Right atrium auricular region (tissue), 2 donors: ENCODE measurements at regions not wholly inside any gene's neighbourhood (a gene's known extent, or its start where the extent isn't known, plus 50 kb on each side); places are given as distances from the start of the nearest gene placed in this dataset.

Experiments used
- DNase-seq: peaks from one replicate; pipeline ENCODE4 v3.0.0-alpha.2; 2019; ENCODE audit warnings: low spot score
- H3K27ac ChIP-seq, 2 donors: fragments of 200-600 bp; sonication (generic); 1 replicate in 1 of 2; 2 replicates in 1 of 2; pipeline ENCODE4 v1.5.1; 2016 to 2019
- H3K27me3 ChIP-seq, 2 donors: fragments of 200-600 bp; sonication (generic); one replicate each; pipeline versions ENCODE4 v1.5.1 to v1.6.0; 2017 to 2019
- H3K36me3 ChIP-seq: fragments of 200-600 bp; sonication (generic); one replicate; pipeline ENCODE4 v1.5.1; 2016
- H3K4me1 ChIP-seq, 2 donors: fragments of 200-600 bp; sonication (generic); one replicate each; pipeline versions ENCODE4 v1.5.1 to v1.6.0; 2017 to 2019
- H3K4me3 ChIP-seq, 2 donors: fragments of 200-600 bp; sonication (generic); 1 replicate in 1 of 2; 2 replicates in 1 of 2; pipeline ENCODE4 v1.5.1; 2017 to 2019; ENCODE audit warnings: mild to moderate bottlenecking in 1 of 2, moderate library complexity in 1 of 2
- H3K9me3 ChIP-seq, 2 donors: fragments of 200-600 bp; sonication (generic); one replicate each; pipeline ENCODE4 v1.5.1; 2019
- CTCF ChIP-seq, 2 donors: fragments of 200-600 bp; sonication (generic); IDR thresholded peaks; one replicate each; pipeline ENCODE4 v1.5.1; 2019; ENCODE audit warnings: antibody characterized with exemption in 2 of 2

GRCh38 chr4:38495446-38495845, 168.6 kb upstream of the KLF3 start:
- Histone ChIP-seq H3K4me3 (no peak overlapping the region), H3K4me1 (peaks cover 0 to 3% of the 10 kb centered on the region in 2 donors), H3K27ac (no peak overlapping the region), H3K9me3 (no peaks in the 10 kb centered on the region), H3K36me3 (no peaks in the 10 kb centered on the region), H3K27me3 (no peaks in the 10 kb centered on the region)
- TF ChIP-seq CTCF (IDR thresholded peaks at IDR 0.05) = no peak
- no peak for DNase-seq

GRCh38 chr4:38497121-38497520, 166.9 kb upstream of the KLF3 start:
- H3K27me3 ChIP-seq = no peaks in the 10 kb centered on the region
- H3K4me3 ChIP-seq = no peak overlapping the region
- H3K4me1 ChIP-seq = no peaks in the 10 kb centered on the region
- no peaks in the 10 kb centered on the region for H3K9me3 ChIP-seq
- H3K36me3 ChIP-seq = no peaks in the 10 kb centered on the region
- DNase-seq = no peak
- no peak for TF ChIP-seq CTCF (IDR thresholded peaks at IDR 0.05)
- no peak overlapping the region for H3K27ac ChIP-seq

GRCh38 chr4:38499101-38499500, 164.9 kb upstream of the KLF3 start:
- no peak for TF ChIP-seq CTCF (IDR thresholded peaks at IDR 0.05)
- no peaks in the 10 kb centered on the region for H3K27me3 ChIP-seq
- no peaks in the 10 kb centered on the region for H3K9me3 ChIP-seq

DNA sequence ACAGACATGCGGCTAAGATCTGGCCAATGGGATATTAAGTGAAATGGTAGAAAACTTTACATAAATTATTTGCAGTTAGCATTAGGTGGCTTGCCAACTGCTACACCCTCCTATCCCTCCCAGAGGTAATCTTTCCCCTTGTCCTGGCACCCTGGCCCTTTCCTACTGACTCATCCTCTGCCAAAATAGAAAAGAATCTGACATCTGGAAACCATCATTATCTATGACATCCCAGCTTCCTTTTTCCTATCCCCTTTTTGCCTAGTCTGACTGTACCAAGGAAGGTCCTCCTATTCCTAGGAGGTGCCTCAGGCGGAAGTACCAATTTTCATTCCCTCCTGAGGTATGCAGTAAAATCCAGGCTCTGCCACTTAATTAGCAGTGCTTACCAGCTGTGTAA, 163.6 kb upstream of the KLF3 start:
- H3K36me3 ChIP-seq = no peaks in the 10 kb centered on the region
- H3K9me3 ChIP-seq = no peaks in the 10 kb centered on the region
- H3K27me3 ChIP-seq = no peaks in the 10 kb centered on the region
- no peak for DNase-seq
- no peaks in the 10 kb centered on the region for H3K4me1 ChIP-seq
- H3K4me3 ChIP-seq = no peak overlapping the region
- H3K27ac ChIP-seq = no peak overlapping the region
- TF ChIP-seq CTCF (IDR thresholded peaks at IDR 0.05) = no peak

More at GRCh38 chr4:38499101-38499500, 164.9 kb upstream of the KLF3 start:
- H3K4me1 ChIP-seq = no peaks in the 10 kb centered on the region
- DNase-seq = no peak
- H3K27ac ChIP-seq = no peak overlapping the region
- H3K4me3 ChIP-seq = no peak overlapping the region
- no peaks in the 10 kb centered on the region for H3K36me3 ChIP-seq

- H3K27ac ChIP-seq = no peak overlapping the region
- no peak for DNase-seq
- no peaks in the 10 kb centered on the region for H3K4me1 ChIP-seq
- no peaks in the 10 kb centered on the region for H3K9me3 ChIP-seq
- TF ChIP-seq CTCF (IDR thresholded peaks at IDR 0.05) = no peak
- H3K4me3 ChIP-seq = no peak overlapping the region
- H3K36me3 ChIP-seq = no peaks in the 10 kb centered on the region
- no peaks in the 10 kb centered on the region for H3K27me3 ChIP-seq
Measured at GRCh38 chr4:38501698-38502097, 162.3 kb upstream of the KLF3 start.

GRCh38 chr4:38503689-38504395, 160.2 kb upstream of the KLF3 start:
- Histone ChIP-seq H3K9me3 (no peaks in the 10 kb centered on the region), H3K36me3 (no peaks in the 10 kb centered on the region), H3K4me3 (no peak overlapping the region), H3K4me1 (no peaks in the 10 kb centered on the region), H3K27me3 (no peaks in the 10 kb centered on the region), H3K27ac (no peak overlapping the region)
- TF ChIP-seq CTCF (IDR thresholded peaks at IDR 0.05) = no peak
- DNase-seq = no peak
